CD4-positive, alpha-beta memory T cell (primary cell): ENCODE measurements at regions not wholly inside any gene's neighbourhood (a gene's known extent, or its start where the extent isn't known, plus 50 kb on each side); places are given as distances from the start of the nearest gene placed in this dataset.

Source experiments
- CTCF ChIA-PET: fragments of 350-600 bp; sonication (Branson Sonifier 250); formaldehyde crosslinking; loops from one replicate; lab custom pipeline; 2021; ENCODE audit warnings: inconsistent platforms; ENCODE audit not compliant: partially characterized antibody; lab: Charles Lee
- POLR2A ChIA-PET: fragments of 350-600 bp; sonication (Branson Sonifier 250); formaldehyde crosslinking; loops from one replicate; lab custom pipeline; 2021; ENCODE audit not compliant: partially characterized antibody; lab: Charles Lee
- DNase-seq, 5 donors: peaks; one replicate each; pipeline versions ENCODE4 v3.0.0 to v3.0.0-alpha.2; 2020 to 2022; ENCODE audit warnings: mixed read lengths in 1 of 5
- H3K27ac ChIP-seq: one replicate; pipeline ENCODE4 v1.7.0; 2013; ENCODE audit warnings: low read depth, low read length
- H3K27me3 ChIP-seq: 2 replicates; pipeline ENCODE4 v1.7.0; 2013; ENCODE audit warnings: mild to moderate bottlenecking, low read length, moderate library complexity; ENCODE audit not compliant: insufficient read depth
- H3K36me3 ChIP-seq: 2 replicates; pipeline ENCODE4 v1.7.0; 2013; ENCODE audit warnings: mild to moderate bottlenecking, low read length, moderate library complexity; ENCODE audit not compliant: insufficient read depth
- H3K4me1 ChIP-seq: 2 replicates; pipeline ENCODE4 v1.7.0; 2013; ENCODE audit warnings: mild to moderate bottlenecking, low read length, moderate library complexity; ENCODE audit not compliant: insufficient read depth
- H3K4me3 ChIP-seq, 2 donors: one replicate each; pipeline ENCODE4 v1.7.0; 2013; ENCODE audit warnings: low read length in 2 of 2, mild to moderate bottlenecking in 1 of 2
- H3K9me3 ChIP-seq, 2 donors: one replicate each; pipeline ENCODE4 v1.7.0; 2013; ENCODE audit warnings: low read length in 2 of 2, control low read depth in 1 of 2; ENCODE audit not compliant: control insufficient read depth in 1 of 2
- H3K27ac Mint-ChIP-seq, 7 donors: one replicate each; pipeline ENCODE4 v1.8.0; 2020 to 2021; ENCODE audit warnings: mixed read lengths in 7 of 7, mild to moderate bottlenecking in 6 of 7, inconsistent platforms in 3 of 7, moderate library complexity in 3 of 7
- H3K27me3 Mint-ChIP-seq, 2 donors: one replicate each; pipeline ENCODE4 v1.8.0; 2020 to 2021; ENCODE audit warnings: mixed read lengths in 2 of 2
- H3K36me3 Mint-ChIP-seq, 2 donors: one replicate each; pipeline ENCODE4 v1.8.0; 2020 to 2021; ENCODE audit warnings: mixed read lengths in 2 of 2, inconsistent platforms in 1 of 2, mild to moderate bottlenecking in 1 of 2
- H3K4me1 Mint-ChIP-seq, 4 donors: one replicate each; pipeline ENCODE4 v1.8.0; 2020 to 2021; ENCODE audit warnings: mixed read lengths in 4 of 4, mild to moderate bottlenecking in 1 of 4
- H3K4me3 Mint-ChIP-seq, 8 donors: one replicate each; pipeline ENCODE4 v1.8.0; 2020 to 2021; ENCODE audit warnings: mixed read lengths in 8 of 8, mild to moderate bottlenecking in 7 of 8, moderate library complexity in 6 of 8, inconsistent platforms in 3 of 8
- H3K9me3 Mint-ChIP-seq, 8 donors: one replicate each; pipeline ENCODE4 v1.8.0; 2020 to 2021; ENCODE audit warnings: mixed read lengths in 8 of 8, mild to moderate bottlenecking in 5 of 8, inconsistent platforms in 3 of 8, moderate library complexity in 1 of 8
- intact Hi-C: fragments of 100-400 bp; cut with micrococcal nuclease; formaldehyde crosslinking; loops from one replicate; pipeline ENCODE4 v1.15.1; 2023

GRCh38 chr1:56426587-56427381 lies 152.6 kb downstream of the PLPP3 start:
- Mint-ChIP-seq H3K4me1 (no peaks in the 10 kb centered on the region), H3K4me3 (no peak overlapping the region), H3K27me3 (peaks cover 0 to 1% of the 10 kb centered on the region in 2 donors), H3K9me3 (peaks cover 0 to 7% (median 2%) of the 10 kb centered on the region in 8 donors), H3K27ac (no peak overlapping the region), H3K36me3 (no peaks in the 10 kb centered on the region)
- Histone ChIP-seq H3K27ac (no peak overlapping the region), H3K9me3 (no peaks in the 10 kb centered on the region), H3K36me3 (no peaks in the 10 kb centered on the region), H3K27me3 (no peaks in the 10 kb centered on the region), H3K4me1 (no peaks in the 10 kb centered on the region), H3K4me3 (no peak overlapping the region)
- intact Hi-C loops, result no loop called here
- no peak for DNase-seq
- POLR2A ChIA-PET, result no interaction called here
- CTCF ChIA-PET, result no interaction called here

GRCh38 chr1:56425494-56426037 lies 153.8 kb downstream of the PLPP3 start:
- peaks cover 0 to 7% (median 2%) of the 10 kb centered on the region in 8 donors for H3K9me3 Mint-ChIP-seq
- H3K4me1 Mint-ChIP-seq, result no peaks in the 10 kb centered on the region
- H3K27ac Mint-ChIP-seq, result no peak overlapping the region
- H3K36me3 Mint-ChIP-seq, result no peaks in the 10 kb centered on the region
- Histone ChIP-seq H3K27me3 (no peaks in the 10 kb centered on the region), H3K9me3 (no peaks in the 10 kb centered on the region), H3K27ac (no peak overlapping the region), H3K36me3 (no peaks in the 10 kb centered on the region), H3K4me1 (no peaks in the 10 kb centered on the region), H3K4me3 (no peak overlapping the region)
- no peak overlapping the region for H3K4me3 Mint-ChIP-seq
- ChIA-PET CTCF (no interaction called here), POLR2A (no interaction called here)
- DNase-seq, result no peak
- intact Hi-C loops, result no loop called here
- H3K27me3 Mint-ChIP-seq, result peaks cover 0 to 1% of the 10 kb centered on the region in 2 donors

- peaks cover 0 to 1% of the 10 kb centered on the region in 2 donors for H3K27me3 Mint-ChIP-seq
- H3K4me1 Mint-ChIP-seq, result no peaks in the 10 kb centered on the region
- Histone ChIP-seq H3K36me3 (no peaks in the 10 kb centered on the region), H3K27ac (no peak overlapping the region), H3K4me3 (no peak overlapping the region), H3K9me3 (no peaks in the 10 kb centered on the region), H3K27me3 (no peaks in the 10 kb centered on the region), H3K4me1 (no peaks in the 10 kb centered on the region)
- peaks cover 0 to 7% (median 2%) of the 10 kb centered on the region in 8 donors for H3K9me3 Mint-ChIP-seq
- intact Hi-C loops, result no loop called here
- POLR2A ChIA-PET, result no interaction called here
- no peak overlapping the region for H3K4me3 Mint-ChIP-seq
- no peak overlapping the region for H3K27ac Mint-ChIP-seq
- CTCF ChIA-PET, result no interaction called here
- no peaks in the 10 kb centered on the region for H3K36me3 Mint-ChIP-seq
- no peak for DNase-seq
These were observed 154.4 kb downstream of the PLPP3 start for GRCh38 chr1:56424744-56425493.

GRCh38 chr1:56423716-56424115 lies 155.6 kb downstream of the PLPP3 start:
- DNase-seq, result no peak
- no peaks in the 10 kb centered on the region for H3K4me1 ChIP-seq
- no peaks in the 10 kb centered on the region for H3K36me3 ChIP-seq
- H3K4me3 ChIP-seq, result no peak overlapping the region
- Mint-ChIP-seq H3K36me3 (no peaks in the 10 kb centered on the region), H3K27ac (no peak overlapping the region), H3K9me3 (peaks cover 0 to 7% (median 3%) of the 10 kb centered on the region in 8 donors), H3K4me1 (no peaks in the 10 kb centered on the region), H3K27me3 (peaks cover 1% of the 10 kb centered on the region in 2 donors), H3K4me3 (no peak overlapping the region)
- H3K9me3 ChIP-seq, result no peaks in the 10 kb centered on the region
- no peaks in the 10 kb centered on the region for H3K27me3 ChIP-seq
- H3K27ac ChIP-seq, result no peak overlapping the region
- CTCF ChIA-PET, result interaction anchor here (1.2 kb wide), 1 partner anchor 12 kb away, joined by 3 read pairs; no protein-coding TSS in a partner anchor
- POLR2A ChIA-PET, result no interaction called here
- intact Hi-C loops, result no loop called here

- peaks cover 0 to 4% (median 0%) of the 10 kb centered on the region in 8 donors for H3K9me3 Mint-ChIP-seq
- peaks cover 0 to 1% of the 10 kb centered on the region in 2 donors for H3K27me3 Mint-ChIP-seq
- Histone ChIP-seq H3K27me3 (no peaks in the 10 kb centered on the region), H3K4me1 (no peaks in the 10 kb centered on the region), H3K27ac (no peak overlapping the region), H3K9me3 (no peaks in the 10 kb centered on the region), H3K4me3 (no peak overlapping the region), H3K36me3 (no peaks in the 10 kb centered on the region)
- POLR2A ChIA-PET, result no interaction called here
- CTCF ChIA-PET, result no interaction called here
- no peak overlapping the region for H3K27ac Mint-ChIP-seq
- no peak overlapping the region for H3K4me3 Mint-ChIP-seq
- no peak for DNase-seq
- H3K4me1 Mint-ChIP-seq, result no peaks in the 10 kb centered on the region
- intact Hi-C loops, result no loop called here
- no peaks in the 10 kb centered on the region for H3K36me3 Mint-ChIP-seq
These were observed 161.2 kb downstream of the PLPP3 start for GRCh38 chr1:56418151-56418631.

GRCh38 chr1:56417646-56418045 lies 161.7 kb downstream of the PLPP3 start:
- POLR2A ChIA-PET, result no interaction called here

GRCh38 chr1:56416495-56416894 lies 162.9 kb downstream of the PLPP3 start:
- no peak overlapping the region for H3K27ac Mint-ChIP-seq
- Histone ChIP-seq H3K36me3 (no peaks in the 10 kb centered on the region), H3K4me1 (no peaks in the 10 kb centered on the region), H3K4me3 (no peak overlapping the region), H3K27me3 (no peaks in the 10 kb centered on the region), H3K9me3 (no peaks in the 10 kb centered on the region), H3K27ac (no peak overlapping the region)
- H3K36me3 Mint-ChIP-seq, result no peaks in the 10 kb centered on the region
- intact Hi-C loops, result no loop called here
- POLR2A ChIA-PET, result no interaction called here
- no peak for DNase-seq
- H3K9me3 Mint-ChIP-seq, result peaks cover 0 to 4% (median 0%) of the 10 kb centered on the region in 8 donors
- H3K4me3 Mint-ChIP-seq, result no peak overlapping the region
- peaks cover 0 to 1% of the 10 kb centered on the region in 2 donors for H3K27me3 Mint-ChIP-seq
- no peaks in the 10 kb centered on the region for H3K4me1 Mint-ChIP-seq
- CTCF ChIA-PET, result no interaction called here

More at GRCh38 chr1:56417646-56418045, 161.7 kb downstream of the PLPP3 start:
- H3K27me3 Mint-ChIP-seq, result peaks cover 0 to 1% of the 10 kb centered on the region in 2 donors
- intact Hi-C loops, result no loop called here
- H3K4me3 Mint-ChIP-seq, result no peak overlapping the region
- Histone ChIP-seq H3K4me3 (no peak overlapping the region), H3K9me3 (no peaks in the 10 kb centered on the region), H3K36me3 (no peaks in the 10 kb centered on the region), H3K27ac (no peak overlapping the region), H3K4me1 (no peaks in the 10 kb centered on the region), H3K27me3 (no peaks in the 10 kb centered on the region)
- no peaks in the 10 kb centered on the region for H3K36me3 Mint-ChIP-seq
- H3K27ac Mint-ChIP-seq, result no peak overlapping the region
- H3K4me1 Mint-ChIP-seq, result no peaks in the 10 kb centered on the region
- CTCF ChIA-PET, result no interaction called here
- H3K9me3 Mint-ChIP-seq, result peaks cover 0 to 4% (median 0%) of the 10 kb centered on the region in 8 donors
- DNase-seq, result no peak
